Lower leg skin (tissue), 3 donors: ENCODE measurements at regions not wholly inside any gene's neighbourhood (a gene's known extent, or its start where the extent isn't known, plus 50 kb on each side); places are given as distances from the start of the nearest gene placed in this dataset.

ENCODE experiments used
- CTCF ChIP-seq, 3 donors: fragments of 450-650 bp; IDR thresholded peaks; one replicate each; pipeline ENCODE4 v1.5.1; 2016; ENCODE audit warnings: antibody characterized with exemption in 3 of 3, mild to moderate bottlenecking in 3 of 3, moderate library complexity in 2 of 3
- POLR2A ChIP-seq, 2 donors: fragments of 450-650 bp; IDR thresholded peaks; one replicate each; pipeline ENCODE4 v1.6.1; 2016 to 2017; ENCODE audit warnings: antibody characterized with exemption in 2 of 2, mild to moderate bottlenecking in 1 of 2, moderate library complexity in 1 of 2

GRCh38 chr6:164322533-164322932 lies 908.0 kb downstream of the QKI start:
- no peak for TF ChIP-seq CTCF (IDR thresholded peaks at IDR 0.05)
- no peak for TF ChIP-seq POLR2A (IDR thresholded peaks at IDR 0.05)
